CD4-positive, alpha-beta T cell (primary cell): ENCODE measurements at regions not wholly inside any gene's neighbourhood (a gene's known extent, or its start where the extent isn't known, plus 50 kb on each side); places are given as distances from the start of the nearest gene placed in this dataset.

Experiments used
- ATAC-seq: fragments of 200-7000 bp; cut with Tn5 transposase; one replicate; pipeline ENCODE4 v1.10.0; 2022; ENCODE audit warnings: mild to moderate bottlenecking; ENCODE audit not compliant: poor library complexity
- CTCF ChIA-PET: fragments of 350-600 bp; sonication (Branson Sonifier 250); formaldehyde crosslinking; loops from one replicate; lab custom pipeline; 2021; ENCODE audit warnings: antibody characterized with exemption, inconsistent platforms; lab: Charles Lee
- POLR2A ChIA-PET: fragments of 350-600 bp; sonication (Branson Sonifier 250); formaldehyde crosslinking; loops from one replicate; lab custom pipeline; 2021; ENCODE audit warnings: antibody characterized with exemption, inconsistent platforms; lab: Charles Lee
- DNase-seq, 14 experiments: peaks; one replicate each; pipeline ENCODE4 v3.0.0-alpha.2; 2013 to 2020; ENCODE audit warnings: mixed read lengths in 2 of 14
- H3K27ac ChIP-seq, 2 donors: one replicate each; pipeline versions ENCODE4 v1.5.1 to v1.7.0; 2013; ENCODE audit warnings: low read length in 2 of 2, low read depth in 1 of 2, mild to moderate bottlenecking in 1 of 2
- H3K27me3 ChIP-seq, 2 experiments: 1 replicate in 1 of 2; 2 replicates in 1 of 2; pipeline versions ENCODE4 v1.6.1 to v1.7.0; 2013; ENCODE audit warnings: low read length in 2 of 2, control low read depth in 1 of 2, mild to moderate bottlenecking in 1 of 2, moderate library complexity in 1 of 2; ENCODE audit not compliant: insufficient read depth in 2 of 2, control insufficient read depth in 1 of 2
- H3K36me3 ChIP-seq: one replicate; pipeline ENCODE4 v1.6.1; 2013; ENCODE audit warnings: low read length, control low read depth; ENCODE audit not compliant: insufficient read depth
- H3K4me1 ChIP-seq: one replicate; pipeline ENCODE4 v1.6.1; 2013; ENCODE audit warnings: low read length, control low read depth; ENCODE audit not compliant: insufficient read depth
- H3K4me3 ChIP-seq: one replicate; pipeline ENCODE4 v1.5.1; 2013; ENCODE audit warnings: mild to moderate bottlenecking, low read length, moderate library complexity
- H3K9me3 ChIP-seq, 2 experiments: 1 replicate in 1 of 2; 2 replicates in 1 of 2; pipeline versions ENCODE4 v1.6.1 to v1.7.0; 2013; ENCODE audit warnings: low read length in 2 of 2, mild to moderate bottlenecking in 2 of 2, control low read depth in 1 of 2, moderate library complexity in 1 of 2; ENCODE audit not compliant: control insufficient read depth in 1 of 2, insufficient read depth in 1 of 2
- H3K27ac Mint-ChIP-seq: one replicate; pipeline ENCODE4 v1.8.0; 2020; ENCODE audit warnings: mixed read lengths
- H3K27me3 Mint-ChIP-seq: one replicate; pipeline ENCODE4 v1.8.0; 2021; ENCODE audit warnings: mixed read lengths
- H3K36me3 Mint-ChIP-seq: one replicate; pipeline ENCODE4 v1.8.0; 2021; ENCODE audit warnings: low read depth, mixed read lengths
- H3K4me1 Mint-ChIP-seq: one replicate; pipeline ENCODE4 v1.8.0; 2021; ENCODE audit warnings: low read depth, mixed read lengths
- H3K4me3 Mint-ChIP-seq: one replicate; pipeline ENCODE4 v1.8.0; 2020; ENCODE audit warnings: mild to moderate bottlenecking, mixed read lengths
- H3K9me3 Mint-ChIP-seq: one replicate; pipeline ENCODE4 v1.8.0; 2020; ENCODE audit warnings: mixed read lengths
- CTCF ChIP-seq: fragments of 200-600 bp; IDR thresholded peaks from one replicate; pipeline ENCODE4 v1.8.0; 2022; ENCODE audit warnings: antibody characterized with exemption, mild to moderate bottlenecking
- intact Hi-C, 2 experiments: fragments of 100-400 bp; cut with DNase I in 1 of 2; cut with micrococcal nuclease in 1 of 2; formaldehyde crosslinking; loops; one replicate each; pipeline versions ENCODE4 v1.15.1 to v1.9.0; 2023 to 2025; cut with DNase I, micrococcal nuclease

- CTCF ChIA-PET, result no interaction called here
- no peak overlapping the region for H3K27ac Mint-ChIP-seq
- no peaks in the 10 kb centered on the region for H3K4me1 ChIP-seq
These were observed 167.1 kb downstream of the SNX19 start for GRCh38 chr11:130749216-130749615.

DNA sequence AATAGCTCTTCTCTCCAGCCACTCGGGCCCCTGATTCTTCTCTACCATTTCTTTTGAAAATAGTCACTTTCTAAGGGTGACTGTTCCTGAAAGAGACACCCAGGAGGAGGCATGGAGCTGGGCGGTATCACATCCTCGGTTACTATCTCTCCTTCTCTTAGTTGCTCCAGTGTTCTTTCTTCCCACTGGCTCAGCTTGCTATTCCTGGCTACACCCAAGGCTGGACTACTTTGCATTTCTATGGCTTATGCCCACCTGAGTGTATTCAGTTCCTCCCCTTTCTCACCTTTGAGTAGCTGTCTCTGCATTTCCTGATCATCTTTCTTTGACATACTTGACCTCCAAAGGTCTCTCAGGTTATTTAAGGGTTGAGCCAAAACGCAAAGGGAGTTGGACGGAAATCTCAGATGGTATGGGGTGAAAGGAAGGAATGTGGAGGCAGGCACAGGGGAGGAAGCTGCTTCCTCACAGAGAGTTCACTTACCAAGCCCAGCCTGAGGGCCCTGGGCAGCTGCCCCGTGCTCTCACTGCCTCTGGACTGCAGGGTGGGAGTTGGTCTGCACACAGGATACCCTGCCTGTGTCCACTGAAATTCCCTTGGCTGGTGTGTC is 155.7 kb downstream of the SNX19 start:
- no peak overlapping the region for H3K27ac Mint-ChIP-seq
- POLR2A ChIA-PET, result no interaction called here
- H3K4me1 ChIP-seq, result no peaks in the 10 kb centered on the region
- peaks cover 6% of the 10 kb centered on the region for H3K27me3 Mint-ChIP-seq
- no peaks in the 10 kb centered on the region for H3K36me3 Mint-ChIP-seq
- no peak overlapping the region for H3K4me3 Mint-ChIP-seq
- ATAC-seq (no peak), DNase-seq (no peak)
- intact Hi-C loops, result no loop called here
- peaks cover 0 to 3% of the 10 kb centered on the region in 2 experiments for H3K9me3 ChIP-seq
- H3K4me3 ChIP-seq, result no peak overlapping the region
- TF ChIP-seq CTCF, result no peak
- no peak overlapping the region for H3K27ac ChIP-seq
- no peaks in the 10 kb centered on the region for H3K27me3 ChIP-seq
- CTCF ChIA-PET, result no interaction called here
- no peaks in the 10 kb centered on the region for H3K36me3 ChIP-seq
- H3K9me3 Mint-ChIP-seq, result no peaks in the 10 kb centered on the region
- H3K4me1 Mint-ChIP-seq, result no peaks in the 10 kb centered on the region

More at GRCh38 chr11:130749216-130749615, 167.1 kb downstream of the SNX19 start:
- POLR2A ChIA-PET, result no interaction called here
- no peak for ATAC-seq
- peaks cover 28% of the 10 kb centered on the region for H3K27me3 Mint-ChIP-seq
- TF ChIP-seq CTCF, result no peak
- no peaks in the 10 kb centered on the region for H3K27me3 ChIP-seq
- no peak for DNase-seq
- H3K9me3 ChIP-seq, result no peaks in the 10 kb centered on the region
- H3K4me3 ChIP-seq, result no peak overlapping the region
- no peak overlapping the region for H3K4me3 Mint-ChIP-seq
- H3K9me3 Mint-ChIP-seq, result no peaks in the 10 kb centered on the region
- H3K36me3 ChIP-seq, result no peaks in the 10 kb centered on the region
- H3K4me1 Mint-ChIP-seq, result no peaks in the 10 kb centered on the region
- intact Hi-C loops, result no loop called here
- H3K36me3 Mint-ChIP-seq, result no peaks in the 10 kb centered on the region
- no peak overlapping the region for H3K27ac ChIP-seq

DNA sequence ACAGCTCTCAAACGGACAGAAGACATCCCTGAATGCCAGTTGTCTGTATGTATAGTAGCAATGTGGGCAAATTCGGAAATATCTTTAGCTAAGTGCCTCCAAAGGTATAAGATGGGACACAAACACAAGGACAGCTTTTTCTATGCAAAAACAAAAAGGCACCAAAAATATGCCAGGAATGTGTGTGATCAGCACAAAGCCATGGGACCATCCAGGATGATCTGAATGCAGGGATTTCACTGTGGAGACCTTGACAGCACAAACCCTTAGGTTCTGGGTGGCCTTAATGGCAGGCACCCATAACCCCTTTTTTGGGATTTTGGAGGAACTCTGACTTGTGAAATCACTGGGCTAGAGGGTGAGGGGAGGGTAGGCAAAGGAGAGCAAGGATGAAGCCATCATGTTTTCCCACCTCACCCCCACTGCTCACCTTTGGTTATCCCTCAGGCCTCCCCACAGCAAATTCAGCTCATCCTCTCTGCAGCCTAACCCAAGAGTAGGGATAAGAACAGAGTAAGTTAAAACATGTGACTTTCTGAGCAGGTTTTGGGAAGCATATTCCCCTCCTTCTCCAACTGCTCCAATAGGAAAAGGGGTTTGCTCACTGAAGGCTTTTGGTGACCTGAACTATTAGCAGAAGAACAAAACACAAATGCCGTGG is 154.6 kb downstream of the SNX19 start:
- peaks cover 6% of the 10 kb centered on the region for H3K27me3 Mint-ChIP-seq
- H3K4me3 Mint-ChIP-seq, result no peak overlapping the region
- no peaks in the 10 kb centered on the region for H3K4me1 ChIP-seq
- H3K36me3 ChIP-seq, result no peaks in the 10 kb centered on the region
- H3K9me3 ChIP-seq, result peaks cover 0 to 3% of the 10 kb centered on the region in 2 experiments
- CTCF ChIA-PET, result no interaction called here
- no peaks in the 10 kb centered on the region for H3K27me3 ChIP-seq
- no peak overlapping the region for H3K4me3 ChIP-seq
- H3K4me1 Mint-ChIP-seq, result no peaks in the 10 kb centered on the region
- no peaks in the 10 kb centered on the region for H3K36me3 Mint-ChIP-seq
- no peak for TF ChIP-seq CTCF
- intact Hi-C loops, result no loop called here
- H3K27ac Mint-ChIP-seq, result no peak overlapping the region
- no peak for DNase-seq
- no peak overlapping the region for H3K27ac ChIP-seq
- POLR2A ChIA-PET, result no interaction called here
- H3K9me3 Mint-ChIP-seq, result no peaks in the 10 kb centered on the region
- no peak for ATAC-seq
